Hindlimb muscle (tissue), 1 donor: ENCODE measurements at regions not wholly inside any gene's neighbourhood (a gene's known extent, or its start where the extent isn't known, plus 50 kb on each side); places are given as distances from the start of the nearest gene placed in this dataset.
A peak's percentile ranks its signal among the peaks of the same experiment; 100 is the strongest.

ENCODE experiments used
- DNase-seq: peaks from one replicate; pipeline ENCODE4 v3.0.0-alpha.2; 2013

GRCh38 chr6:131383421-131384411, 189.3 kb upstream of the ARG1 start:
- DNase-seq: no peak

GRCh38 chr6:131387562-131388447, 185.2 kb upstream of the ARG1 start:
- peak; percentile 27 for DNase-seq

- DNase-seq: no peak
Observed at GRCh38 chr6:131390322-131390721, 182.7 kb upstream of the ARG1 start.

- no peak for DNase-seq
Observed at GRCh38 chr6:131391116-131391515, 181.9 kb upstream of the ARG1 start.

- DNase-seq: no peak
Observed at GRCh38 chr6:131393433-131393832, 179.6 kb upstream of the ARG1 start.

- no peak for DNase-seq
Observed at GRCh38 chr6:131394768-131395432, 178.1 kb upstream of the ARG1 start.

- DNase-seq: no peak
Observed at GRCh38 chr6:131398176-131398575, 174.8 kb upstream of the ARG1 start.

GRCh38 chr6:131399433-131399832, 173.6 kb upstream of the ARG1 start:
- DNase-seq: no peak

- DNase-seq: no peak
Observed at GRCh38 chr6:131400054-131400778, 172.8 kb upstream of the ARG1 start.

- DNase-seq: no peak
Observed at GRCh38 chr6:131400779-131401496, 172.1 kb upstream of the ARG1 start.

GRCh38 chr6:131408811-131409210, 164.2 kb upstream of the ARG1 start:
- no peak for DNase-seq

- DNase-seq: no peak
Observed at GRCh38 chr6:131410785-131411184, 162.2 kb upstream of the ARG1 start.

GRCh38 chr6:131412960-131413830, 159.8 kb upstream of the ARG1 start:
- DNase-seq: no peak

GRCh38 chr6:131413831-131414191, 159.2 kb upstream of the ARG1 start:
- DNase-seq: no peak

GRCh38 chr6:131414956-131415355, 158.1 kb upstream of the ARG1 start:
- DNase-seq: no peak

GRCh38 chr6:131418441-131418840, 154.6 kb upstream of the ARG1 start:
- DNase-seq: no peak

- no peak for DNase-seq
Observed at GRCh38 chr6:131419702-131420101, 153.3 kb upstream of the ARG1 start.

GRCh38 chr6:131424016-131424415, 149.0 kb upstream of the ARG1 start:
- DNase-seq: no peak

GRCh38 chr6:131424475-131424874, 148.6 kb upstream of the ARG1 start:
- DNase-seq: no peak

GRCh38 chr6:131427434-131428058, 145.5 kb upstream of the ARG1 start:
- DNase-seq: no peak
